NCI-H69 (cell line): ENCODE measurements at regions not wholly inside any gene's neighbourhood (a gene's known extent, or its start where the extent isn't known, plus 50 kb on each side); places are given as distances from the start of the nearest gene placed in this dataset.
A peak's percentile ranks its signal among the peaks of the same experiment; 100 is the strongest.
"Not testable (repeated sequence)": the region's sequence is repeated elsewhere in the genome, so short reads cannot be mapped to it uniquely, and the experiment has no call there.

Experiments
- DNase-seq: peaks from one replicate; lab custom pipeline; 2025; lab: John Stamatoyannopoulos, UW

- peak; percentile 77 for DNase-seq
Observed at GRCh38 chr13:61358599-61358998, 57.0 kb downstream of the PCDH20 start.

- DNase-seq = no peak
Observed at GRCh38 chr13:61350341-61350740, 65.3 kb downstream of the PCDH20 start.

GRCh38 chr13:61339054-61339621, 76.5 kb downstream of the PCDH20 start:
- DNase-seq = no peak

GRCh38 chr13:61316647-61317046, 99.0 kb downstream of the PCDH20 start:
- DNase-seq = peak; percentile 49

GRCh38 chr13:61294467-61295191, 121.0 kb downstream of the PCDH20 start:
- peak; percentile 7 for DNase-seq

- peak; percentile 76 for DNase-seq
Observed at GRCh38 chr13:61286148-61286745, 129.4 kb downstream of the PCDH20 start.

GRCh38 chr13:61277586-61278276, 137.9 kb downstream of the PCDH20 start:
- no peak for DNase-seq

GRCh38 chr13:61277088-61277487, 138.6 kb downstream of the PCDH20 start:
- no peak for DNase-seq

- DNase-seq = no peak
Observed at GRCh38 chr13:61276401-61276800, 139.2 kb downstream of the PCDH20 start.

GRCh38 chr13:61275736-61276135, 139.9 kb downstream of the PCDH20 start:
- no peak for DNase-seq

GRCh38 chr13:61275251-61275650, 140.4 kb downstream of the PCDH20 start:
- DNase-seq = no peak

GRCh38 chr13:61266896-61267295, 148.8 kb downstream of the PCDH20 start:
- not testable (repeated sequence) for DNase-seq

GRCh38 chr13:61261746-61262472, 153.7 kb downstream of the PCDH20 start:
- DNase-seq = no peak

GRCh38 chr13:61258185-61258584, 157.5 kb downstream of the PCDH20 start:
- DNase-seq = no peak

GRCh38 chr13:61255040-61255796, 160.4 kb downstream of the PCDH20 start:
- peak; percentile 57 for DNase-seq

GRCh38 chr13:61253105-61253877, 162.4 kb downstream of the PCDH20 start:
- no peak for DNase-seq

GRCh38 chr13:61252213-61252612, 163.4 kb downstream of the PCDH20 start:
- no peak for DNase-seq

GRCh38 chr13:61247149-61247936, 168.3 kb downstream of the PCDH20 start:
- DNase-seq = peak; percentile 57

- DNase-seq = no peak
Observed at GRCh38 chr13:61246351-61246750, 169.3 kb downstream of the PCDH20 start.

GRCh38 chr13:61215601-61216000, 200.0 kb downstream of the PCDH20 start:
- no peak for DNase-seq
